GM10248 (cell line): ENCODE measurements at regions not wholly inside any gene's neighbourhood (a gene's known extent, or its start where the extent isn't known, plus 50 kb on each side); places are given as distances from the start of the nearest gene placed in this dataset.

Experiments used
- CTCF ChIA-PET: fragments of 300-600 bp; sonication (Branson Sonifier 250); formaldehyde crosslinking; extraction: SDS; loops from one replicate; lab custom pipeline; 2021; ENCODE audit warnings: antibody characterized with exemption; lab: Yijun Ruan, JAX
- POLR2A ChIA-PET: fragments of 350-650 bp; sonication (Branson Sonifier 250); formaldehyde crosslinking; extraction: SDS; loops from one replicate; lab custom pipeline; 2020; ENCODE audit warnings: antibody characterized with exemption; lab: Yijun Ruan, JAX
- DNase-seq: peaks from one replicate; pipeline ENCODE4 v3.0.0; 2012; ENCODE audit errors: extremely low spot score
- TF ChIP-seq, protein P1 (sequence below): IDR thresholded peaks from 2 replicates; pipeline ENCODE4 v1.5.1; 2012; ENCODE audit warnings: mild to moderate bottlenecking, low read depth; ENCODE audit errors: extremely low read depth, missing control alignments, control extremely low read depth

DNA sequence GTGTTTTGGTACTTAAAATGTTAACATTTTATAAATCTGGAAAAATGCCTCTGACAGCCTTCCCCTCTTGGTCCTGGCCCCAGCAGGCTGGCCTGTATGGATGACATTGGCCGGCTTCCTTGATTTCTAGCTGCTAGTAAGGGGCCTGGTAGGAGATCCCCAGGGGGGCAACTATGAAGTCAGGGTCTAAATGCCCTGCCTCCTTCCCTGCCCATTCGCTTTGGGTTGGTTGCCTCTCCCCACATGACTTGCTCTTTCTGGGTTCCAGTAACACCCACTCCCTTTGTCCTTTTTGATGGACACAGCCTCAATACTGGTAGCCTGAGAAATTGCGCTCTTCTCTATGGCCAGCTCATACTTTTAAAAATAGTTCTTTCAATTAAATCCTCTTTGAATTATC, 78.0 kb upstream of the MAD2L1 start:
- POLR2A ChIA-PET: no interaction called here
- TF ChIP-seq, protein P1, sequence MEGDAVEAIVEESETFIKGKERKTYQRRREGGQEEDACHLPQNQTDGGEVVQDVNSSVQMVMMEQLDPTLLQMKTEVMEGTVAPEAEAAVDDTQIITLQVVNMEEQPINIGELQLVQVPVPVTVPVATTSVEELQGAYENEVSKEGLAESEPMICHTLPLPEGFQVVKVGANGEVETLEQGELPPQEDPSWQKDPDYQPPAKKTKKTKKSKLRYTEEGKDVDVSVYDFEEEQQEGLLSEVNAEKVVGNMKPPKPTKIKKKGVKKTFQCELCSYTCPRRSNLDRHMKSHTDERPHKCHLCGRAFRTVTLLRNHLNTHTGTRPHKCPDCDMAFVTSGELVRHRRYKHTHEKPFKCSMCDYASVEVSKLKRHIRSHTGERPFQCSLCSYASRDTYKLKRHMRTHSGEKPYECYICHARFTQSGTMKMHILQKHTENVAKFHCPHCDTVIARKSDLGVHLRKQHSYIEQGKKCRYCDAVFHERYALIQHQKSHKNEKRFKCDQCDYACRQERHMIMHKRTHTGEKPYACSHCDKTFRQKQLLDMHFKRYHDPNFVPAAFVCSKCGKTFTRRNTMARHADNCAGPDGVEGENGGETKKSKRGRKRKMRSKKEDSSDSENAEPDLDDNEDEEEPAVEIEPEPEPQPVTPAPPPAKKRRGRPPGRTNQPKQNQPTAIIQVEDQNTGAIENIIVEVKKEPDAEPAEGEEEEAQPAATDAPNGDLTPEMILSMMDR: no peak
- CTCF ChIA-PET: interaction anchor here (3.2 kb wide), 1 partner anchor 10 kb away, joined by 16 read pairs; no protein-coding TSS in a partner anchor
- no peak for DNase-seq

DNA sequence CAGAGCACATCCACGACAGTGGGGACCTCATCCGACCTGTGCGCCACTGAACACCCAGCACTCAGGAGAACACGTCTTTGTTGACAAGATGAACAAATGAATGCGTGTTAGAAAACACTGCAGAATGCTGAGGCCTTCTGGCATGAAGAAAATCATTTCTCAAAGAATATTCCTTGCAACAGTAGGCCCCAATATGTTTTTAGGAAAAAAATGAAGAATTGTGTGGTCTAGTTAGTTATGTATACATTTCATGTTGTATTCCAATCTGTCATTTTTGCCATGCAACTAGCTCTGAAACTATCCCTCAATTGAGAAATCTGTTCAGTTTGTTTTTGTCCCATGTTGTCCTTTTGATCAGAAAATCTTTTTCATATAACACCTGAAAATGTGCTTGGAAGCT, 77.4 kb upstream of the MAD2L1 start:
- DNase-seq: no peak
- ChIA-PET POLR2A (no interaction called here), CTCF (interaction anchor here (1.1 to 3.2 kb wide), 2 partner anchors 11 to 13 kb away, joined by 4 to 16 read pairs; no protein-coding TSS in a partner anchor)
- TF ChIP-seq, protein P1: no peak

DNA sequence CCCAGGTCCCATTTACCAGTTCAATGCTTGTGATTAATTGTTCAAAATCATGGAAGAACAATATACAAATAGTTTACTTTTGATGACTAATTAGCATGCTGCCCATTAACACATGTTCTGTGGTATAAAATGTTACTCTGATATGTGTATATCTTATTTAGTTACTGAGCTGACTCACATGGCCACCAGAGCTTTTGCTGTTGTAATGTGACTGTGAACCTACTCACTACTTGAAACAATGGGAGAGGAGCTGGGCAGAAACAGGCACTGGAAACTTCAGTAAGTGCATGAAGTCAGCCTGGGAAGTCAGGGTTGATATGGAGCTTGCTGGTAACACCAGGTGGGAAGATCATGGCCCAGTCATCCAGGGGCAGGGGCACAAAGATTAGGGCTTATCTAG, 72.7 kb upstream of the MAD2L1 start:
- TF ChIP-seq, protein P1: no peak
- ChIA-PET POLR2A (no interaction called here), CTCF (interaction anchor here (2.7 kb wide), 1 partner anchor 16 kb away, joined by 9 read pairs; no protein-coding TSS in a partner anchor)
- no peak for DNase-seq

DNA sequence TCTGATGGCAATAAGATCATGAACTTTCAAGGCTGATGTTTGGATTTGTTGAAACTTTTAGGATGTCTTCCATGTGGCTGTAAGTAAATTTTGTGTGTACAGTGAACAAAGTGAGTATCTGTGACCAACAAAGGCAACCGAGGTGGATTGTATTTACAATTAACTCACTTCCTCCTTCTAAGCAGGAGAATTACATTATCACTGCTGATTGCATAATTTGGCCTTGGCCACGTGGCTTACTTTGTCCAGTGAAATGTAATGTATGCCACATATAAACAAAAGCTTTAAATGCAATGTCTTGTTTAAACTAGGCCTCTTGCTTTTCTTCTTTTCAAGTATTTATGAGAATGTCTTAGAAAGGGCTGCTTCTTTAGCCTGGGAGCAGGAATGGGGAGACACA, 66.3 kb upstream of the MAD2L1 start:
- ChIA-PET CTCF (interaction anchor here (0.8 kb wide), 1 partner anchor 22 kb away, joined by 4 read pairs; no protein-coding TSS in a partner anchor), POLR2A (no interaction called here)
- TF ChIP-seq, protein P1: no peak
- no peak for DNase-seq

DNA sequence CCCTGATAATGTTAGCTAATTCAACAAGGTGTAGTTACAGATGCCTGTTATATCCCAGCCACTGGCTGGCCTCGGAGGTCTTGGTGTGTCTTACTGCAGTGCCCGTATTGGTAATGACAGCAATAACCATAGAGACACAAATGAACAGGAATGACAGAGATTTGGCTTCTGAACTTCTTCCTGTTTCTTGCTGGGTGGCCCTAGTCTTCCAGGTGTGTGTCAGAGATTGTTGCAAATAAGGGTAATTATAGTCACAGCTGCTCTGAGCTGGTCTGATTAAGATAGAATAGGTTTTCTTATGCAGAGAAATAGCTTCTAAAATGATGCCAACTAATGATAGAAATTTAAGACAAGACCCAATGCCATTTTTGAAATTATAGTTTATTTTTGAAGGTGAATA, 64.1 kb upstream of the MAD2L1 start:
- CTCF ChIA-PET: interaction anchor here (1.0 to 1.7 kb wide), 3 partner anchors 15 to 62 kb away, joined by 3 to 5 read pairs (median 3); no protein-coding TSS in a partner anchor
- DNase-seq: no peak
- POLR2A ChIA-PET: no interaction called here
- TF ChIP-seq, protein P1: no peak
